ENCODE measurements at regions not wholly inside any gene's neighbourhood (a gene's known extent, or its start where the extent isn't known, plus 50 kb on each side); places are given as distances from the start of the nearest gene placed in this dataset.

DNA sequence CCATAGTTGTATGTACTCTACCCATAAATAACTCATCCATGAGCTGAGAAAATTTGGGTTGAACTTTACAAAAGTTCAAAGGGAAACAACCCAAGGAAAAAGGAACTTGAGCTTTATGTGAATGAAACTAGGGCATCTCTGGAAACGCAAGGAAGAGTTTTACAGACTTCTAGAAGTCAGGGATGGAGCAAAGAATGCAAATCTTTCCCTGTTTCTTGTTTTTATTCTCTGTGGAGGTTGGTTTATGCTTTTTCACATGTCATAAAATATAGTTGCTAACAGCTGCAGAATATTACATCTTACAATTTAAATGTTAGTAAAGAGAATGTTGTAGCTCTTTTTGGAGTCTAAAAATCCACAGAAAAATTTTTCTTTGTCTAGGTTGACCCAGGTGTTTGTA lies 754.1 kb downstream of the PCDH7 start:
- TF ChIP-seq, protein P1, sequence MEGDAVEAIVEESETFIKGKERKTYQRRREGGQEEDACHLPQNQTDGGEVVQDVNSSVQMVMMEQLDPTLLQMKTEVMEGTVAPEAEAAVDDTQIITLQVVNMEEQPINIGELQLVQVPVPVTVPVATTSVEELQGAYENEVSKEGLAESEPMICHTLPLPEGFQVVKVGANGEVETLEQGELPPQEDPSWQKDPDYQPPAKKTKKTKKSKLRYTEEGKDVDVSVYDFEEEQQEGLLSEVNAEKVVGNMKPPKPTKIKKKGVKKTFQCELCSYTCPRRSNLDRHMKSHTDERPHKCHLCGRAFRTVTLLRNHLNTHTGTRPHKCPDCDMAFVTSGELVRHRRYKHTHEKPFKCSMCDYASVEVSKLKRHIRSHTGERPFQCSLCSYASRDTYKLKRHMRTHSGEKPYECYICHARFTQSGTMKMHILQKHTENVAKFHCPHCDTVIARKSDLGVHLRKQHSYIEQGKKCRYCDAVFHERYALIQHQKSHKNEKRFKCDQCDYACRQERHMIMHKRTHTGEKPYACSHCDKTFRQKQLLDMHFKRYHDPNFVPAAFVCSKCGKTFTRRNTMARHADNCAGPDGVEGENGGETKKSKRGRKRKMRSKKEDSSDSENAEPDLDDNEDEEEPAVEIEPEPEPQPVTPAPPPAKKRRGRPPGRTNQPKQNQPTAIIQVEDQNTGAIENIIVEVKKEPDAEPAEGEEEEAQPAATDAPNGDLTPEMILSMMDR (IDR thresholded peaks at IDR 0.05; ENCODE audit: low read length) = no peak
- TF ChIP-seq EZH2 (IDR thresholded peaks at IDR 0.05; ENCODE audit: borderline replicate concordance, low read length) = no peak

All from OCI-LY1 (cell line).